ENCODE measurements at regions not wholly inside any gene's neighbourhood (a gene's known extent, or its start where the extent isn't known, plus 50 kb on each side); places are given as distances from the start of the nearest gene placed in this dataset.

DNA sequence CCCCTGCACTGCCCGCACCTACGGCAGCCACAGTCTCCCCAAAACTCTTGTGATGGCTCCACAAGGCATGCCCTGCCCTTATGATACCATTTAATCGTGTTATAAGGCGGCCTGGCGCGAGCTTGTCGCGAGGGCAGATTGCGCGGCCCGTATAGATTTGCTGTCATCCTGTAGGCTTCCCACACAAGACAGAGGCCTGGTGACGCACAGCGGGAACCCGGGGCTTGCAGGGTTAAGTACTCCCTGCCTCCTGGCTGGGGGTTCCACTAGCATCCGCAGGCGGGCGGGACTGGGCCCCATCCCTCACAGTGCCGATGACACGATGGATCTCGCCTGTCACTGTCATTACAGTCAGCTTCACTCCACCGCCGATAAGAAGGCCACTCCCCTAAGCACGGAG lies 364.9 kb upstream of the IRX2 start (continued):
- TF ChIP-seq SUZ12 (IDR thresholded peaks at IDR 0.05; ENCODE audit: low read length) (no peak), POLR2A (IDR thresholded peaks at IDR 0.05; ENCODE audit: control extremely low read depth in 1 of 2, low read depth in 2 of 2, low read length in 2 of 2) (no peak)
- TF ChIP-seq, protein P1, sequence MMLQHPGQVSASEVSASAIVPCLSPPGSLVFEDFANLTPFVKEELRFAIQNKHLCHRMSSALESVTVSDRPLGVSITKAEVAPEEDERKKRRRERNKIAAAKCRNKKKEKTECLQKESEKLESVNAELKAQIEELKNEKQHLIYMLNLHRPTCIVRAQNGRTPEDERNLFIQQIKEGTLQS (IDR thresholded peaks at IDR 0.05; ENCODE audit: insufficient read depth, low read depth, low read length): no peak
